D341Med (cell line): ENCODE measurements at regions not wholly inside any gene's neighbourhood (a gene's known extent, or its start where the extent isn't known, plus 50 kb on each side); places are given as distances from the start of the nearest gene placed in this dataset.
"Not testable (repeated sequence)": the region's sequence is repeated elsewhere in the genome, so short reads cannot be mapped to it uniquely, and the experiment has no call there.

Experiments
- DNase-seq: peaks from one replicate; pipeline ENCODE4 v3.0.0; 2012; ENCODE audit warnings: low spot score

DNA sequence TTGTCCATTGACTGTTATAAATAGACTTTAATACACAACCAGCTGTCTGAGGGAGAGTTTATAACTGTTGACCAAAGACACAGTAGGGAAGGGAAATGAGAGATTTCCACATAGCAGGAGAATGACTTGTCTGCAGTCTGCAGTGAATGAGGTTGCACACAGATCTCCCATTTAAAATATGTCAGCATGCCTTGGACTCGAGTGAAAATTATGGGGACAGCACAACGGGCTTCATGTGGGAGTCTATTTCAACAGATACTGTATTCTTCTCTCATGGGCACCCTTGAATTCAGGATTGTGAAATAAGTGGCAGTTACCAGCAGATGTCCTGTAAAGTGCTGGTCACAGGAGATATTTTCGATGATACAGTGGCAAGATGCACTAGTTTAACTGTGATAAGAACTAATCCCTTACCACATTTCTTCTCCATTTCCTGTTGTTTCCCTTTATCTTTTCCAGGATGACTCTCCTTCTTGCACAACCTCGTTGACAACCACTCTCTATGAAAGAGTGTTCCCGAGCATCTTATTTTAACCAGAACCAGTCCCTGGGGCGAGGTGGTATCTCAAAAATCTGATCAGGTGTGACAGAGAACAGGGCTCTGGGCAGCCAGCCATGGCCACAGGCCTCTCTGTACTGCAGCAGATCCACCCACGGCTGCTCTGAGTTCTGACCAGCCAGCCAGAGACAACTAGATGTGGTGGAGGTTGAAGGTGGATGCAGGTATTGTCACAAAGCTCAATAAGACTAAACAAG is 51.5 kb upstream of the MAP3K1 start:
- no peak for DNase-seq

DNA sequence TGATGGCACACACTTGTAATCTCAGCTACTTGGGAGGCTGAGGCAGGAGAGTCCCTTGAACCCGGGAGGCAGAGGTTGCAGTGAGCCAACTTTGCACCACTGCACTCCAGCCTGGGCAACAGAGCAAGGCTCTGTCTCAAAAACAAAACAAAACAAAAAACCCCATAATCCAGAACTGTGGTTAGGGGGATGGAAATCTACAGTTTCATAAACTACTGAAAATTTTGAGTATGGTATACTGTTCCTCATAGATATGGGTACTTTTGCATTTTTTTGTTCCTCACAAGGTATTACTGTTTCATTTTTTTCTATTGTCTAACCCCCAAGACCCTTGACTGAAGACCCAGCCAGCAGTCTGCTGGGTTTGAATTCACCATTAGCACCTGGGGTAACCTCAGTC is 52.2 kb upstream of the MAP3K1 start:
- no peak for DNase-seq

DNA sequence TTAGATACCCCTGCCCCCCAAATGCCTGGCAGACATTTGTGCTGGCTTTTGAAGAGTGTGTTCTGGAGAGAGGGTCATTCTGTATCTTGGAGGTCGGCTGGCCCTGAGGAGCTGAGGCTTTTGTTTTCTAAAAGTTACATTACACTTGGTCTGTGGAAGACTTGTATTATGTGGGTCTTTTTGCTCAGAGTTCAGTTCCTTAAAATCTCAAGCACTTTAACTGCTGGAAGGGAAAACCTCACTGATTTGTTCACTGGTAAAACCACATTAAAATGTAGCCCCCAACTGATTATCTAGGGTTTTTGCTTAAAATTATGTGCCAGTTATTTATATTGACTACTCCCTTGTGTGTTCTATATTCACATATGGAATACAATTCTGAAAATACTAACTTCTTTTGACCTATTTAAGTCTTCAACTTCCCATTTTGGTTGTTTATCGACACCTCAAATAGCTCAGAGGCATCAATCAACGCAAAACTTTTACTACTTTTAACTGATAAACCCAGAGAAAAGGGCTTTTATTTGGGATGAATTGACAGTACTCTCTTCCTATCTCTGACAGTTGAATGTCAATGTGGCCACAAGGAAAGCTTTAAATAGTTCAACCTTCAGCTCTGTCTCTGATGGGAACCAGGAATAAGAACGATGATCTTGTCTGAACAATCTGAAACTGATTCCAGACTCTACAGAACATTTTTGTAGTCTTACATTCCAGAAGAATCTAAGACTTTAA is 54.0 kb upstream of the MAP3K1 start:
- no peak for DNase-seq

DNA sequence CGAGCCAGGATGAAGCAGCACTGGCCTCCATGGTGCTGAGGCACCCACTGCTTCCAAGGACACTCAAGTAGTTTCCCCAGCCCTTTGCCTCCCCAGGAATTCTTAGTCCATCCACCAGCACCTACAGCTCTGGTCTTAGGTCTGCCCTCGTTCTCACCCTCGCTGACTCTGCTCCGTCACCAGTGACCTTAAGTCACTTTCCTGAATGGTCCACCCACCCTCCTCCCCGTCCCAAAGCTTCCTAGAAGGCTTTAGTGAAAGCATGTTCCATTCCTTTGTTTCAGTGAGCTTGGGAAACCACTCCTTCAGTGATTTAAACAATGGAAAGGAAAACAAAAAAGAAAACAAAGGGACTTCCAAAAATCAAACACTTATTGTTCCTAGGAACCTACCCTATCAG is 54.6 kb upstream of the MAP3K1 start:
- DNase-seq, result no peak

DNA sequence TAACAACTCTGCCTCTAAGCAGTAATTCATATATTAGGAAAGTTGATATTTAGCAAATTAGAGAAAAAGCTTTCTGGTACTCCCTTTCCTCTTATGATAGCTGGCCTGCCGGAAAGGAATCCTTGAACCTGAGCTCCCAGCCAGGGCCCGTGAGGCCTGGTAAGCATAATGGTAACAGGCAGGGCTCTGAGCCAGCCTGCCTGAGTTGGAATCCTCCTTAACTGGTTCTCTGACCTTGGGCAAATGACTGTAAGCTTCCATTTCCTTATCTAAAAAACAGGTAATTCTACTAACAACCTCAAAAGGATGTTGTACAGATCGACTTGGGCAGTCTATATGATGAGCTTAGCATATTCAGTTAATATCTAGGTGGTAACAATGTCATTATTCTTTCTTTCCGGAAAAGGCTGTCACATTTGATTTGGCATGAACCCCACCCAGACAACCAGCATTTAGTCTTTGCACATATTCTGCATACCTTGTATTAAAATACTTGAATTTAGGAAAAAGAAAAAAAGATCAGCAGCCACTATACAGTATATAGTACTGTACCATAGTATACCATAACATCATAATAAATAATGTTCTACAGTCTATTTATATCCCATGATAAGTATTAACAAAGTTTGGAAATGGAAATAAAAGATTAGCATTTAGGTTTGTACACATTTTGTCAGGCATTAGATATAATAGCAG is 55.7 kb upstream of the MAP3K1 start:
- no peak for DNase-seq

DNA sequence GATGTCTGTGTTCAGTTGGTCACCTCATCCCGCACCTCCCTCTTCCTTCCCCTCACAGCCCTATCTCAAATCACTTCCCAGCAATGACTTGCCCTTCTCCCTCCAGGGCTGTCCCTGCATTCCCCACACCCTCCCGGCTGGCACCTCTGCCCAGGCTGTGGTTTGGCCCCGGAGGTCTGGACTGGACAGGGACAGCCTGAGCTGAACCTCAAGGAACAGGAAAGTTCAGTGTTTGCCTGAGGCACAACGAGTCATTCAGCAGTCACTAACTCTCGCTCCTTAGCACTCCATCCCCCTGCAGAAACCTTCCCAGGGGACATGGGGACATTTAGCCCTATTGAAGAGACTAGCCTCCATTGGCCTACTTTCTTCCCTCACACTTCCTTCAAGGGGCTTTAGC is 58.3 kb upstream of the MAP3K1 start:
- DNase-seq, result no peak

DNA sequence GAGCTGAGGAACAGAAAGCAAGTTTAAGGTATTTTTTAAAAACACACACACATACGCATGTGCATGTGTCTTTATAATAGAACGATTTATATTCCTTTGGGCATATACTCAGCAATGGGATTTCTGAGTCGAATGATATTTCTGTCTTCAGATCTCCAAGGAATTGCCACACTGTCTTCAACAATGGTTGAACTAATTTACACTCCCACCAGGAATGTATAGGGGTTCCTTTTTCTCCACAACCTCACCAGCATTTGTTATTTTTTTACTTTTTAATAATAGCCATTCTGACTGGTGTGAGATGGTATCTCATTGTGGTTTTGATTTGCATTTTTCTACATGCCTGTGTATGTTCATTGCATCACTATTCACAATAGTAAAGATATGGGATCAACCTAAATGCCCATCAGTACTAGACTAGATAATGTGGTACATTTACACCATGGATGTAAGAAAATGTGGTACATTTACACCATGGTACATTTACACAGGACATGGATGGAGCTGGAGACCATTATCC is 60.3 kb upstream of the MAP3K1 start:
- DNase-seq, result no peak

DNA sequence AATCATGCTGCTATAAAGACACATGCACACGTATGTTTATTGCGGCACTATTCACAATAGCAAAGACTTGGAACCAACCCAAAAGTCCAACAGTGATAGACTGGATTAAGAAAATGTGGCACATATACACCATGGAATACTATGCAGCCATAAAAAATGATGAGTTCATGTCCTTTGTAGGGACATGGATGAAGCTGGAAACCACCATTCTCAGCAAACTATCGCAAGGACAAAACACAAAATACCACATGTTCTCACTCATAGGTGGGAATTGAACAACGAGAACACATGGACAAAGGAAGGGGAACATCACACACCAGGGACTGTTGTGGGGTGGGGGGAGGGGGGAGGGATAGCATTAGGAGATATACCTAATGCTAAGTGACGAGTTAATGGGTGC is 61.8 kb upstream of the MAP3K1 start:
- DNase-seq, result not testable (repeated sequence)

DNA sequence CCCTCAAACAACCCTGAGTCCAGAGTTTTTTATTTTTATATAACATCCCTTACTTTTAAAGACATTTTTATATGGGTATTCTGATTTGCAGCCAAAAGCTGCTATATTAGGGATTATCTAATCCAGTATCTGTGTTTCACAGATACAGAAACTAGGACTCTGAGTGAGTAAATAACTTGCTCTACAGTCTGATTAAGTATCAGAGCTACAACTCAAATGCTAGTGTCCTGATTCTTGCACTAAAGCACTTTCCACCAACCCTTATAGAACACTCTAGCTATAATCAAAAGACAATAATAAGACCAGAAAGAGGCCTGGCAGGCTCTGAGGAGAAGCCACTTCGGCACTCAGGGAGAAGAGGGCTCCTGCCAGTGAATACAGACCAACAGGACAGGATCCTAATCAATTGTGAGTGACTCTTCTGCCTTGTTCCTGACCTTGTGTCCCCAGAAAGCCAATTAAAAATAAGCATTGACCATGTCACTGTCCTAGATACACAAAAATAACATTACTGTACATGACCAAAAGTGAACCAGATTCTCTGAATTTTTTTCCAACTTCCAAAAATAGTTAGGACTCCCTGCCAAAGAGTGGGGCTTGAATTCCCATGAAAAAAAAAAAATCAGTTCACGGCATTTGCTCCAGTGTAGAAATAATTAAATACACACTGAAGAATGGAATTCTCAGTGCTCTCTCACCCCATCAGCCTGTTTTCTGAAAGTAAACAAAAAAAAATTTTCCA is 63.6 kb upstream of the MAP3K1 start:
- no peak for DNase-seq

DNA sequence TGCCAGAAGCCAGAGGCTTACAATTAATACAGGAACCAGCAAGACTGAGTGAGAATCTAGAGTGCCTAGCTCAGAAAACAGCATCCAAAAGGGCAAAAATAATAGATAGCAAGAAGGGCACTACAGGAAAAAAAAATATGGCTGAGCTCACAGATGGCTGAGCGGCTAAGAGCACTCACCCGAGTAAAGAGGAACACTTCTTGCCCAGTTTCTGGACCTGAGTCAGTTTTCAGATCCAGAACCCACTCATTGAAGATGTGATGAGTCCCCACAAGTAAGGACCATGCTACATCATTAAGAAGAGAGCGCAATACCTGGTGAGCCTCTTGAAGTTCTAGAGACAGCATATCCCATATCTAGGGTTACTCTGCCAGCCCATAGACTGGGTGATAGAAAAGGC is 65.5 kb upstream of the MAP3K1 start:
- DNase-seq, result no peak

DNA sequence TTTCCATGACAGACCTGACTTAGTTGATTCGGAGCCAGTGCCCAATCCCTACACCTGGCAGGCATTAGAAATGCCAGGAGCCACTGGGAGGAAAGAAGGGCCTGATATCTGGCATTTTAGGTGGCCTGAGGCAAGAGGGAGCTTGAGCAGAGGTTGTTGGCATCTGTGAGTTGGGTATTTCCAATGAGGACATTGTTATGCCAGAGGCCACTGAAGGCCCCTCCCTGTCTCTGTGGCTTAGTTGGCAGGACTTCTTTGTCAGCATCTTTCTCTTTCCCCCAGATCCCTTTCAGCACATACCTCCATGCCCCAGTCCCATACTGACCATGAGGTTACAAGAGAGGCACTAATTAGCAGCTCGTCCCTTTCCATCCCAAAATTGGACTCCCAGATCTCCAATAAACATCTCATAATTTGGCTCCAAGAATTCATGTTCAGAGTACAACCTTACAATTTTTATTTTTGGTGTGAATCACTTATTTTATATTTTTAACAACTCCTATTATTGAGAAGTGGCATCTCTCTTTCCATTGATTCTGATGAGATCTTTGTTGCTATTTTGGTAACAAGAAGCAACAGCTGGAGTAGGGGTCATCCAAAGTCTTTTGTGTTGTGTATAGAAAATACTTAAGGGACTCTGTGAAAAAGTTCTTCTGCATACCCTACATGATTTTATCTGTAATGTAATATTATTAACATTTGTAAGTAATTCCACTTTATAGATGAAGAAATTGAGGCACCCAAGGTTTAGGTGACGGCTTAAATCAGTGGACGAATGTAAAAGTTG is 68.6 kb upstream of the MAP3K1 start:
- no peak for DNase-seq

DNA sequence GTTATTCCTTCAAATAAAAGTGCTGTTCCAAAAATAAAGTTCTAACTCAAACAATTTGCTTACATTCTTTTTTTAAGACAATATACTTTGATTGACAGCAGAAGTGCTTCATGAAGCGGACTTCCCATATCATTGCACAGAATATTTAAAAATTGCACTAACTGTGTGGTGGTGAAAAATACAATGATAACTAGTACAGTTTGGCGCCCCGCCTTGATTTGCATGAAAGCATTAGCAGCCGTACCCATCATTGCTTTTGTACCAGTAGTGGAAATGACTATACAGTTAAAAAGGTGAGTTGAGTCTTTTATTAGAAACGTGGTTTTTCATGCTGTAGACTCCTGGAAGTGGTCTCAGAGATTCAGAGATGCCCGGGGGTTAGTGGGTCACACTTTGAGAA is 69.5 kb upstream of the MAP3K1 start:
- DNase-seq, result no peak

DNA sequence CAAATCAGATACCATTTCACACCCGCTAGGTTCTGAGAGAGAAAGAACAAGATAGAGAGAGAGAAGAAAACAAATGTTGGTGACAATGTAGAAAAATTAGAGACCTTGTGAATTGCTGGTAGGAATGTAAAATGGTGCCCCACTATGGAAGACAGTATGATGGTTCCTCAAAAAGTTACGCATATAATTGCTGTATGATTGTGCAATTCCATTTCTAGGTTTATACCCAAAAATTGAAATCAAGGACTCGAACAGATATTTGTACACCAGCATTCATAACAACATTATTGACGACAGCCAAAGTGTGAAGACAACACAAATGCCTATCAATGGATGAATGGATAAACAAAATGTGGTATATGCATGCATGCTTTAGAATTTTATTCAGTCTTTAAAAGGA is 74.5 kb upstream of the MAP3K1 start:
- no peak for DNase-seq

DNA sequence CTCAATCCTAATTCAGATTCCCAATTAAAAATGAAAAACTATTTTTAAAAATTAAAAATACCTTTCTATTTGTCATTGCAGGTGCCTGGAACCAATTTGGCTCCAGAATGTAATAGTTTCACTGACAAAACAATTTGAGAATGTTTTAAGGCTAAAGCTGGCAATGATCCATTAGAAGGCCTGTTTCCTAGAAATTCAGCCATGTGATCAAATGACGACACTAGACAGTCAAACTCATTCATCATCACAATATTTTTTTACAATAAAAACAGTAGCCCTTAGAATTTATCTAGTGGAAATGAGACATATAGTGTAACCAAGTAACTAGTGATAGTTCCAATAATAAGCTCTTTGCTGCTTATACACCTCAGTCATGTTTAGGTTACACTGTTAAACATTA is 75.4 kb upstream of the MAP3K1 start:
- DNase-seq, result no peak

DNA sequence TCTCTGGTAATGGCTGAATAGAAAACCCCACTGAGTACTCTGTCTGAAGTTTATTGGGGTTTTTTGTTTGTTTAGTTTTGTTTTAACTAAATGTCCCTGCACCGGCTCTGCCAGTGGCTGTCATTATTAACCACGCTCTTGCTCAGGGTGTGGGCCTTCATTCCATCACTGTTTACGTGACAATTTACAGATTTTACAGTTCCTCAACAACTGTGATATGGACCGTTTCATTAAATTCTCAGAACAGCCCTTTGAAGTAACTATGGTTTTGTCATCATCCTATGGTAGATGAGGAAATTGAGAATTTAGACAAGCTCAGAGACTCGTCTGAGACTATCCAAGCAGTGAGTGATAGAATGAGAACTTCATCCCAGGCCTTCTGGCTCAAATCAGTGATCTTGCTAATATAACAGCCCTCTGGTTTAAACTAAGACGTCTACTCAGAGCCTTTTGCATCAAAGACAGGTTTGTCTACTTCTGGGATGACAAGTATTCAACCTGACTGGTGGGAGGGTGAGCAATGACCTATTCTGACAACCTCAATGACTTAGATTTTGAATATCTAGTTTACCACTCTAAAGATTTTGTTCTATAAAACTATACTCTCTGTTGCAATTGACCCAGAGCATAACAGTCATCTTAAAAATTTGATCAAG is 77.3 kb upstream of the MAP3K1 start:
- no peak for DNase-seq

DNA sequence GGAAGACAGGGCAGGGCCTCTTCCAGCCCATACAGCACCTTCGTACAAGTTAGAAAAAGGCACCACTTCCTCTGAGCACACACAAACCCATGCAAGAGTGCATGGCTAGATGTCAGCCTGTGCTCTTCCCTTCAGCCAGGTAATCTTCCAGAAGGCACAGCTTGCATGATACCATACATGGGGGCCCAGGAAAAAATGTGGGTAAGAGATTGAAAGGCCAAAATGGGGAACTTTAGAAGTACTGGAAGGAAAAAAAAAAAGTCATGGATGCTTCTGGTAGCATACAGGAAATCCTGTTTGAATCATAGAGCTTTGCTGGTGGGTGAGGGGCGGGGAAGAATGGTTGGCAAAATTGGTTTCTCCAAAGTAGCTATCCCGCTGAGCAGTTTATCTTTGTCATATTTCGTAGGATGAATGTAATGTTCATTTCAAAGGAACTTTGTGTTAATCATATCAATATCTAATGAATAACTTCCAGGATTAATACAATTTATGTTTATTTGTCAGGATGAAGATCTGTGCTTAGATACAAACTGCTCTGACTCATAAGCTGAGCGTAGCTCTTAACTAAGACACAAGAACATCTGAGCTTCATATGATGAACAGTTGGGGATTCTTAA is 78.2 kb upstream of the MAP3K1 start:
- no peak for DNase-seq

DNA sequence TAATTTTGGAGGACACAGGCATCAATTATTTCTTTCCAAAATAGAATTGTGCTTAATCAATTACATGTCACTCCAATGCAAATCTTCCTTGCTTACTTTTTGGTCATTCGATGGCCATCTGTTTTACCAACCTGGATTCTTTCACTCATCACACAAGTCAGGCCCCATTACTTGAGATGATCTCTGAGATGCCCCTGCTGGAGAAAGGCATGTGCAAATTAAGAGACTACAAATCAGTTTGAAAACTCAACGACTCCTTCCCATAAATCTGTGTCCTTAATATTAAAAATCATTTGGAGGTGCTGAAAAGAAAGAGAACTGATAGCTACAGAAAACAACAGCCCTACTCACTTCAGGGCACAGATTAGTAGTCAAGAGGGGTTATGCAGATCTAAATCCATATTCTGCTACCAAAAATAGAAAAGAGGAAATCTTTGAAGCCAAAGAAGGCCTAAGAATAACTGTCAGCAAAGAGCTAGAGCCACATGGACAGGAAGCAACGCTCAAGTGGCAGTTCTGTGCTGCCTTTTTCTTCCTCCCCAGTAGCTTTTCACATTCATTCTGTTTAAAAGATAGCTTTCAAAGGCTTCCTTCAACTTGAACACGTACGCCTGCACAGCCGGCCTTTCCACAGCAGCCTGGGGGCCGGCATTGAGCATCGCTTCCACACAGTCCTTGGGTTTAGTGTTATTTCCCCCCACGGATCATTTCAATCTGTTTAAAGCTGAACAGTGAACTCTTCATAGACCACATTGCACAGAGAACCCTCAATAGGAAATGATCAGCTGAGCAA is 79.3 kb upstream of the MAP3K1 start:
- no peak for DNase-seq

DNA sequence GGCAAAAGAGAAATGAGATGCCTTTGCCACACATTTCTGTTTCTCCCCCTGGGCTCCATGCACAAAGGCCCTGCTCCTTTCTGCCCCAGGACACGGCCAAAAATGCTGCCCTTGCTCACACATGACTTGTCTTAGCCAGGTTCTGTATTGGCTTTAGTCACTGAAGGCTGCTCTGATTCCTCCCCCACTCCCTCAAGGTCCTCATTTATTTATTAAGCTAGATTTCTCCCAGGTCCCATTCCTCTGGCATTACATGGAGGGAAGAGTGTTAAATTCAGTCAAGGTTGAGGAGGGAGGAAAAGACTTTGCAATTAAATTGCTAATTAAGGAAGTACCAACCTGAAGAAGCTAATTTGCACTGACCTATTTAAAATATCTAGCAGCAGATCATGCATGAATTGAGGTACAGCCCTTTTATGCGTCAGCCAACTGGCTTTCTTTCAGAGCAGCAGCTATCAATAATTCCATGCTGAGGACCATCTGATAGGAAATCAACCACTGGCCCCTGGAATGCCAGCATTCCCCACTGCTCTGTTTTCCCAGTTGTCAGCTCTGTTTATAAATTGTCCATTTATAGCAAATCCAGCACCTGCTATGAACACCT is 81.2 kb upstream of the MAP3K1 start:
- DNase-seq, result no peak

DNA sequence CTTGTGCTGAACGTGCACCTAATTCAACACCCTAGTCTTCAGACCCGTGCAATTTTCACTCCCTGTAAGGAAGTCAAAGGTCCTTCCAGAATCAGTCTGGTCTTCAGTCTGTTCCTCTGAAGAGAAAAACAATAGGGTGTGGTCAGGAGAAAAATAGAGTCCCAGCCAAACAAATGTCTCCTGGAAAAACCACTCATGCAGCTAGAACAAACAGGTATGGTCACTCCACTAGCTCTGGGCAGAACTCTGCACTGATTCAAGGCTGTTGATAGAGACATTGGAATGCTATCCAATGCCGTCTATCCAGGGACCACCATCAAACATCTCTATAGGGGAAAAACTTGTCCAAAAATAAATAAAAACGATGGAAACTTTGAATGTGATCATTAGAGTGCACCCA is 81.8 kb upstream of the MAP3K1 start:
- DNase-seq, result no peak
